Upper lobe of left lung (tissue), 4 donors: ENCODE measurements at regions not wholly inside any gene's neighbourhood (a gene's known extent, or its start where the extent isn't known, plus 50 kb on each side); places are given as distances from the start of the nearest gene placed in this dataset.

Experiments
- POLR2A ChIP-seq, 4 donors: fragments of 450-650 bp; IDR thresholded peaks; one replicate each; pipeline ENCODE4 v1.5.1; 2016 to 2017; ENCODE audit warnings: antibody characterized with exemption in 4 of 4, mild to moderate bottlenecking in 2 of 4
- TF ChIP-seq, protein P1 (sequence below), 6 experiments: fragments of 450-650 bp in 4 of 6; fragments of 200-600 bp in 2 of 6; sonication (generic) in 2 of 6; IDR thresholded peaks; one replicate each; pipeline ENCODE4 v1.5.1; 2016 to 2019; ENCODE audit warnings: antibody characterized with exemption in 6 of 6

GRCh38 chr7:84455788-84456187, 261.2 kb upstream of the SEMA3A start:
- TF ChIP-seq, protein P1, sequence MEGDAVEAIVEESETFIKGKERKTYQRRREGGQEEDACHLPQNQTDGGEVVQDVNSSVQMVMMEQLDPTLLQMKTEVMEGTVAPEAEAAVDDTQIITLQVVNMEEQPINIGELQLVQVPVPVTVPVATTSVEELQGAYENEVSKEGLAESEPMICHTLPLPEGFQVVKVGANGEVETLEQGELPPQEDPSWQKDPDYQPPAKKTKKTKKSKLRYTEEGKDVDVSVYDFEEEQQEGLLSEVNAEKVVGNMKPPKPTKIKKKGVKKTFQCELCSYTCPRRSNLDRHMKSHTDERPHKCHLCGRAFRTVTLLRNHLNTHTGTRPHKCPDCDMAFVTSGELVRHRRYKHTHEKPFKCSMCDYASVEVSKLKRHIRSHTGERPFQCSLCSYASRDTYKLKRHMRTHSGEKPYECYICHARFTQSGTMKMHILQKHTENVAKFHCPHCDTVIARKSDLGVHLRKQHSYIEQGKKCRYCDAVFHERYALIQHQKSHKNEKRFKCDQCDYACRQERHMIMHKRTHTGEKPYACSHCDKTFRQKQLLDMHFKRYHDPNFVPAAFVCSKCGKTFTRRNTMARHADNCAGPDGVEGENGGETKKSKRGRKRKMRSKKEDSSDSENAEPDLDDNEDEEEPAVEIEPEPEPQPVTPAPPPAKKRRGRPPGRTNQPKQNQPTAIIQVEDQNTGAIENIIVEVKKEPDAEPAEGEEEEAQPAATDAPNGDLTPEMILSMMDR (IDR thresholded peaks at IDR 0.05), result no peak
- TF ChIP-seq POLR2A (IDR thresholded peaks at IDR 0.05), result no peak
